SK-N-SH (cell line): ENCODE measurements at regions not wholly inside any gene's neighbourhood (a gene's known extent, or its start where the extent isn't known, plus 50 kb on each side); places are given as distances from the start of the nearest gene placed in this dataset.

Experiments used
- CTCF ChIA-PET: fragments of 300-600, 350-600 bp; formaldehyde crosslinking; extraction: SDS; loops from one replicate; lab custom pipeline; 2021; lab: Yijun Ruan, JAX
- POLR2A ChIA-PET: fragments of 350-600 bp; sonication (Branson Sonifier 250); formaldehyde crosslinking; extraction: SDS; loops from one replicate; lab custom pipeline; 2020; ENCODE audit warnings: antibody characterized with exemption, inconsistent platforms; lab: Yijun Ruan, JAX
- DNase-seq: peaks from one replicate; pipeline ENCODE4 v3.0.0; 2012
- H2AFZ ChIP-seq: fragments of 200-600 bp; sonication (generic); 2 replicates; pipeline ENCODE4 v1.8.1; 2016; ENCODE audit warnings: antibody characterized with exemption, mild to moderate bottlenecking, low read depth
- H3F3A ChIP-seq: fragments of 200-600 bp; sonication (generic); replicated peaks from 2 replicates; pipeline ENCODE3; 2016; ENCODE audit warnings: antibody characterized with exemption, mild to moderate bottlenecking; ENCODE audit not compliant: insufficient read depth
- H3K27ac ChIP-seq, 2 experiments: fragments of 200-500 bp in 1 of 2; fragments of 200-600 bp in 1 of 2; sonication (Bioruptor generic) in 1 of 2; sonication (generic), shearing (Covaris generic) in 1 of 2; 2 replicates each; pipeline versions ENCODE4 v1.5.1 to v1.6.1; 2014 to 2016; ENCODE audit warnings: low read depth in 2 of 2, inconsistent platforms in 1 of 2, low read length in 1 of 2, mild to moderate bottlenecking in 1 of 2, mixed read lengths in 1 of 2
- H3K27me3 ChIP-seq: fragments of 200-600 bp; sonication (generic), shearing (Covaris generic); 2 replicates; pipeline ENCODE4 v1.6.1; 2016; ENCODE audit warnings: mixed run types; ENCODE audit not compliant: insufficient read depth
- H3K36me3 ChIP-seq, 2 experiments: fragments of 200-500 bp in 1 of 2; fragments of 200-600 bp in 1 of 2; sonication (Bioruptor generic) in 1 of 2; sonication (generic) in 1 of 2; replicated peaks in 1 of 2; 2 replicates each; pipeline versions ENCODE3 to v1.5.1; 2014 to 2016; ENCODE audit warnings: low read length in 1 of 2, mild to moderate bottlenecking in 1 of 2; ENCODE audit not compliant: insufficient read depth in 2 of 2, control insufficient read depth in 1 of 2
- H3K4me1 ChIP-seq, 2 experiments: fragments of 200-500 bp in 1 of 2; fragments of 200-600 bp in 1 of 2; sonication (Bioruptor generic) in 1 of 2; sonication (generic), shearing (Covaris generic) in 1 of 2; 2 replicates each; pipeline versions ENCODE4 v1.5.1 to v1.6.1; 2014 to 2016; ENCODE audit warnings: low read depth in 1 of 2, low read length in 1 of 2, mixed run types in 1 of 2; ENCODE audit not compliant: insufficient read depth in 2 of 2, control insufficient read depth in 1 of 2
- H3K4me2 ChIP-seq: fragments of 200-600 bp; sonication (generic), shearing (Covaris generic); 2 replicates; pipeline ENCODE4 v1.6.1; 2017; ENCODE audit warnings: mixed run types
- H3K4me3 ChIP-seq, 2 experiments: fragments of 200-500 bp in 1 of 2; fragments of 200-600 bp in 1 of 2; sonication (Bioruptor generic) in 1 of 2; sonication (generic), shearing (Covaris generic) in 1 of 2; 2 replicates each; pipeline versions ENCODE4 v1.5.1 to v1.8.1; 2014 to 2016; ENCODE audit warnings: low read depth in 2 of 2, inconsistent platforms in 1 of 2, low read length in 1 of 2, mild to moderate bottlenecking in 1 of 2, mixed read lengths in 1 of 2, moderate library complexity in 1 of 2
- H3K79me2 ChIP-seq: fragments of 200-600 bp; sonication (generic); 2 replicates; pipeline ENCODE4 v1.8.1; 2017; ENCODE audit warnings: mild to moderate bottlenecking; ENCODE audit not compliant: insufficient read depth
- H3K9ac ChIP-seq: fragments of 200-600 bp; sonication (generic); 2 replicates; pipeline ENCODE4 v1.6.1; 2017; ENCODE audit warnings: mixed run types
- H3K9me2 ChIP-seq: fragments of 200-600 bp; sonication (generic); 2 replicates; pipeline ENCODE4 v1.6.1; 2017; ENCODE audit warnings: mixed run types
- H3K9me3 ChIP-seq: fragments of 200-600 bp; sonication (generic); 2 replicates; pipeline ENCODE4 v1.6.1; 2017; ENCODE audit warnings: mixed run types, mild to moderate bottlenecking, moderate library complexity
- H4K20me1 ChIP-seq: fragments of 200-600 bp; sonication (generic); 2 replicates; pipeline ENCODE4 v1.6.1; 2017; ENCODE audit warnings: mild to moderate bottlenecking, mixed run types; ENCODE audit not compliant: insufficient read depth
- CHD2 ChIP-seq: fragments of 150-350 bp; IDR thresholded peaks from 2 replicates; pipeline ENCODE4 v1.6.1; 2018; ENCODE audit warnings: low read length; ENCODE audit not compliant: partially characterized antibody
- CTCF ChIP-seq: fragments of 200-600 bp; sonication (generic); IDR thresholded peaks from 2 replicates; pipeline ENCODE4 v1.6.1; 2017; ENCODE audit warnings: antibody characterized with exemption, mild to moderate bottlenecking, moderate library complexity
- ELF1 ChIP-seq: IDR thresholded peaks from 2 replicates; pipeline ENCODE4 v1.4.0; 2012
- FOSL2 ChIP-seq: IDR thresholded peaks from 2 replicates; pipeline ENCODE4 v1.4.0; 2012; ENCODE audit warnings: low read depth, mild to moderate bottlenecking, moderate library complexity, borderline replicate concordance
- IRF3 ChIP-seq: fragments of 150-350 bp; IDR thresholded peaks from 2 replicates; pipeline ENCODE4 v1.6.1; 2016; ENCODE audit warnings: mild to moderate bottlenecking, low read depth, low read length
- JUND ChIP-seq: IDR thresholded peaks from 2 replicates; pipeline ENCODE4 v1.4.0; 2012
- MAX ChIP-seq: IDR thresholded peaks from 2 replicates; pipeline ENCODE4 v1.4.0; 2012; ENCODE audit warnings: low read depth
- MEF2A ChIP-seq: IDR thresholded peaks from 2 replicates; pipeline ENCODE4 v1.4.0; 2012; ENCODE audit warnings: low read depth, borderline replicate concordance
- PBX3 ChIP-seq: IDR thresholded peaks from 2 replicates; pipeline ENCODE4; 2012
- REST ChIP-seq: IDR thresholded peaks from 2 replicates; pipeline ENCODE4 v1.6.1; 2012; ENCODE audit warnings: mild to moderate bottlenecking, low read depth, low read length, moderate library complexity
- SIN3A ChIP-seq: IDR thresholded peaks from 2 replicates; pipeline ENCODE4 v1.6.1; 2012; ENCODE audit warnings: low read depth, mild to moderate bottlenecking, low read length, moderate library complexity, borderline replicate concordance
- SMC3 ChIP-seq: IDR thresholded peaks from 2 replicates; pipeline ENCODE4 v1.6.1; 2012; ENCODE audit warnings: low read depth, low read length, improper control_type of control experiment
- TAF1 ChIP-seq: IDR thresholded peaks from 2 replicates; pipeline ENCODE4 v1.6.1; 2012; ENCODE audit warnings: low read depth, mild to moderate bottlenecking, low read length, moderate library complexity, borderline replicate concordance
- TEAD4 ChIP-seq: IDR thresholded peaks from 2 replicates; pipeline ENCODE4 v1.4.0; 2012; ENCODE audit warnings: mild to moderate bottlenecking, borderline replicate concordance; ENCODE audit not compliant: insufficient read depth
- YY1 ChIP-seq: IDR thresholded peaks from 2 replicates; pipeline ENCODE4 v1.4.0; 2012; ENCODE audit warnings: low read depth, mild to moderate bottlenecking
- ZBTB33 ChIP-seq: IDR thresholded peaks from 2 replicates; pipeline ENCODE4 v1.4.0; 2012; ENCODE audit warnings: low read depth, borderline replicate concordance
- WGBS: methylation state at CpG from one replicate; pipeline ENCODE4 v1.1.6; 2017; ENCODE audit warnings: low lambda C conversion rate; 5-methylcytosine and 5-hydroxymethylcytosine counted together

GRCh38 chr18:14930576-14930975, 182.6 kb downstream of the ANKRD30B start (continued):
- TF ChIP-seq REST (no peak), MAX (no peak), IRF3 (no peak), CHD2 (no peak), ELF1 (no peak), JUND (no peak)

GRCh38 chr18:14933049-14933851, 185.3 kb downstream of the ANKRD30B start:
- Histone ChIP-seq H3K9ac (no peak overlapping the region), H3K27ac (no peak overlapping the region), H3K4me3 (no peak overlapping the region), H3K36me3 (no peaks in the 10 kb centered on the region), H2AFZ (no peak overlapping the region), H3K4me1 (no peaks in the 10 kb centered on the region), H3K9me3 (no peaks in the 10 kb centered on the region), H3F3A (no peaks in the 10 kb centered on the region), H3K27me3 (peaks cover 44% of the 10 kb centered on the region), H4K20me1 (no peaks in the 10 kb centered on the region), H3K9me2 (no peaks in the 10 kb centered on the region), H3K4me2 (no peak overlapping the region), H3K79me2 (no peaks in the 10 kb centered on the region)
- ChIA-PET POLR2A (no interaction called here), CTCF (no interaction called here)
- TF ChIP-seq YY1 (no peak), SMC3 (no peak), JUND (no peak), TEAD4 (no peak)
- DNase-seq = no peak
- 12% methylated on average over 11 of the region's 12 CpGs for WGBS

- no peaks in the 10 kb centered on the region for H3K9me2 ChIP-seq
- no peaks in the 10 kb centered on the region for H4K20me1 ChIP-seq
- H3K4me1 ChIP-seq = no peaks in the 10 kb centered on the region
- H3K27ac ChIP-seq = no peak overlapping the region
- no peak overlapping the region for H3K9ac ChIP-seq
- H2AFZ ChIP-seq = no peak overlapping the region
- H3K36me3 ChIP-seq = no peaks in the 10 kb centered on the region
- CTCF ChIA-PET = no interaction called here
- POLR2A ChIA-PET = no interaction called here
- H3K79me2 ChIP-seq = no peaks in the 10 kb centered on the region
- DNase-seq = no peak
- WGBS = 13% methylated on average over 5 of the region's 10 CpGs
- H3K9me3 ChIP-seq = no peaks in the 10 kb centered on the region
- H3F3A ChIP-seq = no peaks in the 10 kb centered on the region
- peaks cover 51% of the 10 kb centered on the region for H3K27me3 ChIP-seq
- no peak overlapping the region for H3K4me2 ChIP-seq
- no peak overlapping the region for H3K4me3 ChIP-seq
- TF ChIP-seq FOSL2 (no peak), SIN3A (no peak), MEF2A (no peak), TAF1 (no peak), ELF1 (no peak), ZBTB33 (no peak), CTCF (no peak), PBX3 (no peak)
Observed at GRCh38 chr18:14933964-14934363, 186.0 kb downstream of the ANKRD30B start.
